GM12878 (cell line): ENCODE measurements at regions not wholly inside any gene's neighbourhood (a gene's known extent, or its start where the extent isn't known, plus 50 kb on each side); places are given as distances from the start of the nearest gene placed in this dataset.

Experiments used
- ATAC-seq: fragments of 200-7000 bp; cut with Tn5 transposase; 3 replicates; pipeline ENCODE4 v1.9.1; 2020; ENCODE audit warnings: mild to moderate bottlenecking, moderate library complexity
- BruUV-seq: library from RNA; stranded (reverse); fragments of 400-500 nt; replicated peaks from 2 replicates; lab custom pipeline; 2021; lab: Mats Ljungman, UMichigan
- CTCF ChIA-PET: fragments of 300-600 bp; sonication (Branson Sonifier 250); formaldehyde crosslinking; extraction: SDS; loops from one replicate; lab custom pipeline; 2021; ENCODE audit warnings: inconsistent platforms; lab: Yijun Ruan, JAX
- POLR2A ChIA-PET: fragments of 350-600 bp; formaldehyde crosslinking; extraction: SDS; loops from one replicate; lab custom pipeline; 2021; ENCODE audit warnings: inconsistent platforms; lab: Charles Lee
- RAD21 ChIA-PET: fragments of 300-600 bp; sonication (Branson Sonifier 250); formaldehyde crosslinking; loops from one replicate; lab custom pipeline; 2023; ENCODE audit warnings: antibody characterized with exemption; ENCODE audit not compliant: unreplicated experiment; lab: Charles Lee
- SMC1A ChIA-PET: fragments of 300-600 bp; sonication (Branson Sonifier 250); formaldehyde crosslinking; loops from one replicate; lab custom pipeline; 2023; ENCODE audit not compliant: unreplicated experiment, uncharacterized antibody; lab: Charles Lee
- DNase-seq: peaks from one replicate; pipeline ENCODE4 v3.0.0-alpha.2; 2011; ENCODE audit warnings: low read depth, low spot score
- FAIRE-seq: peaks from 3 replicates; lab custom pipeline; 2011; peaks lifted over from hg19 to GRCh38; lab: Jason Lieb, UNC
- H2AFZ ChIP-seq: 2 replicates; pipeline ENCODE4 v1.6.0; 2011; ENCODE audit warnings: low read depth, low read length, control low read depth; ENCODE audit not compliant: control insufficient read depth
- H3K27ac ChIP-seq: 2 replicates; pipeline ENCODE4 v1.5.1; 2011; ENCODE audit warnings: control low read depth; ENCODE audit not compliant: control insufficient read depth, insufficient read depth
- H3K27me3 ChIP-seq, 2 experiments: replicated peaks in 1 of 2; 2 replicates each; pipeline versions ENCODE4 v1.6.0 to v1.6.1; 2011; ENCODE audit warnings: low read length in 1 of 2; ENCODE audit not compliant: control insufficient read depth in 2 of 2, insufficient read depth in 2 of 2
- H3K36me3 ChIP-seq, 2 experiments: 2 replicates each; pipeline ENCODE4 v1.5.1; 2011; ENCODE audit warnings: low read length in 1 of 2; ENCODE audit not compliant: control insufficient read depth in 2 of 2, insufficient read depth in 2 of 2
- H3K4me1 ChIP-seq: 2 replicates; pipeline ENCODE4 v1.6.1; 2011; ENCODE audit warnings: mild to moderate bottlenecking, low read length, moderate library complexity, mixed read lengths; ENCODE audit not compliant: control insufficient read depth, insufficient read depth
- H3K4me2 ChIP-seq: 2 replicates; pipeline ENCODE4 v1.6.0; 2011; ENCODE audit warnings: control low read depth; ENCODE audit not compliant: control insufficient read depth, insufficient read depth
- H3K4me3 ChIP-seq: fragments of 200-600 bp; sonication (generic); 2 replicates; pipeline ENCODE4 v1.5.1; 2016
- H3K79me2 ChIP-seq: 2 replicates; pipeline ENCODE4 v1.6.0; 2011; ENCODE audit warnings: low read length; ENCODE audit not compliant: control insufficient read depth, insufficient read depth
- H3K9ac ChIP-seq: 2 replicates; pipeline ENCODE4 v1.8.0; 2011; ENCODE audit warnings: low read length, control low read depth, mixed read lengths; ENCODE audit not compliant: control insufficient read depth, insufficient read depth
- H3K9me3 ChIP-seq: replicated peaks from 3 replicates; pipeline ENCODE4 v1.5.1; 2011; ENCODE audit warnings: mild to moderate bottlenecking, low read length; ENCODE audit not compliant: control insufficient read depth, insufficient read depth
- H4K20me1 ChIP-seq: 2 replicates; pipeline ENCODE4 v1.6.0; 2011; ENCODE audit not compliant: control insufficient read depth, insufficient read depth
- BRCA1 ChIP-seq: IDR thresholded peaks from 2 replicates; pipeline ENCODE4 v1.6.1; 2011; ENCODE audit warnings: low read depth, low read length, improper control_type of control experiment
- E2F4 ChIP-seq: IDR thresholded peaks from 2 replicates; pipeline ENCODE4 v1.6.1; 2012; ENCODE audit warnings: low read depth, low read length, improper control_type of control experiment
- E4F1 ChIP-seq: fragments of 450-650 bp; IDR thresholded peaks from 2 replicates; pipeline ENCODE4 v1.6.1; 2018; ENCODE audit warnings: borderline replicate concordance, mild to moderate bottlenecking; ENCODE audit not compliant: partially characterized antibody
- MXI1 ChIP-seq: fragments of 150-350 bp; IDR thresholded peaks from 2 replicates; pipeline ENCODE4 v1.6.1; 2011; ENCODE audit warnings: low read depth, mild to moderate bottlenecking, inconsistent platforms, low read length, improper control_type of control experiment
- MYB ChIP-seq: fragments of 150-350 bp; IDR thresholded peaks from 2 replicates; pipeline ENCODE4 v1.6.1; 2014; ENCODE audit warnings: mild to moderate bottlenecking, low read depth, low read length, borderline replicate concordance
- REST ChIP-seq: IDR thresholded peaks from 2 replicates; pipeline ENCODE4 v1.6.1; 2012; ENCODE audit warnings: mild to moderate bottlenecking, low read depth, low read length
- SP1 ChIP-seq: IDR thresholded peaks from one replicate; pipeline ENCODE4 v1.6.1; 2011; ENCODE audit warnings: low read depth, low read length
- ZBED1 ChIP-seq: IDR thresholded peaks from 2 replicates; pipeline ENCODE4 v1.6.1; 2016; ENCODE audit warnings: borderline replicate concordance
- WGBS: methylation state at CpG from one replicate; pipeline ENCODE4 v1.1.6; 2016; ENCODE audit warnings: low lambda C conversion rate; ENCODE audit not compliant: insufficient replicate concordance, insufficient coverage; ENCODE audit errors: missing lambda C conversion rate; 5-methylcytosine and 5-hydroxymethylcytosine counted together
- in situ Hi-C: fragments of 300-500 bp; cut with MboI; formaldehyde crosslinking; loops from 9 replicates; pipeline ENCODE4 v1.14.3; 2018; ENCODE audit warnings: mixed read lengths
- intact Hi-C: fragments of 100-400 bp; cut with micrococcal nuclease; formaldehyde crosslinking; loops from one replicate; pipeline ENCODE4 v1.14.2; 2022; ENCODE audit not compliant: unreplicated experiment

GRCh38 chr2:18792684-18793083 lies 203.3 kb upstream of the NT5C1B start:
- Histone ChIP-seq H3K9me3 (no peaks in the 10 kb centered on the region), H3K79me2 (no peaks in the 10 kb centered on the region), H3K36me3 (no peaks in the 10 kb centered on the region), H3K9ac (no peak overlapping the region), H3K27ac (no peak overlapping the region), H3K4me2 (no peak overlapping the region), H3K4me3 (no peak overlapping the region), H3K4me1 (no peaks in the 10 kb centered on the region), H3K27me3 (no peaks in the 10 kb centered on the region), H4K20me1 (no peaks in the 10 kb centered on the region), H2AFZ (no peak overlapping the region)
- CTCF ChIA-PET: no interaction called here
- no TSS peak for BruUV-seq
- SMC1A ChIA-PET: interaction anchor here (0.6 kb wide), 1 partner anchor 756 kb away, joined by 3 read pairs; no protein-coding TSS in a partner anchor
- intact Hi-C loops: no loop called here
- TF ChIP-seq E2F4: no peak
- no peak for TF ChIP-seq MXI1
- TF ChIP-seq BRCA1: no peak
- TF ChIP-seq MYB: no peak
- no peak for TF ChIP-seq REST
- TF ChIP-seq SP1: no peak
- no peak for TF ChIP-seq E4F1
- no peak for TF ChIP-seq ZBED1
- RAD21 ChIA-PET: no interaction called here
- DNase-seq (no peak), ATAC-seq (no peak), FAIRE-seq (no peak)
- 67% methylated on average over 6 of the region's 6 CpGs for WGBS
- POLR2A ChIA-PET: no interaction called here
- in situ Hi-C loops: no loop called here
